ENCODE measurements at regions not wholly inside any gene's neighbourhood (a gene's known extent, or its start where the extent isn't known, plus 50 kb on each side); places are given as distances from the start of the nearest gene placed in this dataset.

DNA sequence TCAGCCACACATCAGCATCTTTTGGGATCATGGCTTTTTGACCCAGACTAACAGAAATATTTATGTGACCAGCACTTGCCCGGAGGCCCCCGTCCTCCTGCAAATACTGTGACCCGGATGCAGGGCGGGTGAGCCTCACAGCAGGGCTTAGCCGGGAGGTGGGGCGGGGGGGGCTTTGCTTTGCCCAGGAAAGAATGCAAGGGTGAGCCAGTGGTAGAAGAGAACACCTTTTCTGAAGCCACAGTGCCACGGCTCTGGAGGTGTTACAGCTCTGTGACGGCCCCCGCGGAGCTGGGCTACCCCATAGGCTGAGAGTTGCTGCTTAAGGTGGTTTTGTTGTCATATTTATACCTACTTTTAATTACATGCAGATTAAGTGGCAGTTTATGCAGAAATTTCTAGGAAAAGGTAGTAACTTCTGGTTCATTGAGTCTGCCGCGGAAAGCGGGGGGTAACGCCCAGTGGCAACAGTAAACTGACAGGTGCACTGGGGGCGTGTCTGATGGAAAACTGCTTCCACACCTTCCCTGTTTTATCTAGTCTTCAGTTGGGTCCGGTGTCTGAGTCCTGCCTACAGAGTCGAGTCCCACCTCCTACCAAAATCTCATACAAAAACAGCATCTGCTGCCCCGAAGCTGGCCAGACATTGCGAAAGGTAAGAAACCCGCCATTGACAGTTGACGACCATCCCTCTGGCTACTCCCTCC, 187.9 kb downstream of the TEX29 start:
- ATAC-seq (ENCODE audit: insufficient read depth, low FRiP score) (no peak), DNase-seq (no peak)

DNA sequence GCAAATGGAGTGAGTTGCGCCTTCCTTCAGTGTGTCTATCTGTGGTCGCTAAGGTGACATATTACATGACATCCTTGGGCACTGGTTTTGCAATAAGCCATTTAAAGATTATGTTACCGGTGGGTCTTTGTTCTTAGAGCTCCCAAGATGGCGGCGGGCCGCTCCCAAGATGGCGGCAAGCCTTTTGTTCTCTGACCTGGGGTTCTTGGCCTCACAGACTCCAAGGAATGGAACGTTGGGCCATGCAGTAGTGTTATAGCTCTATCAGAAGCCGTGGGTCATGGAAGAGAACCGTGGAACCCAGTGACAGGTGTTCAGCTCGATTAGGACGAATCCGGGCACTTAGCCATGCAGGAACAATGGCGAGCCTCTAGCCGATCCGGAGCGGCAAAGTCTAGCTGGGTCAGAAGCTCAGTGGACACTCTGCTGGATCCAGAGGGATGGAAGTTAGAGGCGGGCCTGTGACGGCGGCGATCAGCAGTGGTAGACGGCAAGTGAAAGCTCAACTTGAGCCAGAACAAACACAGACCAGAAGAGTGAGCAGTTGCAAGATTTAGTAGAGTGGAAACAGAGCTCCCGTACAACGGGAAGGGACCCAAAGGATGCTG, 188.6 kb downstream of the TEX29 start:
- H3K9me3 ChIP-seq (ENCODE audit: control insufficient read depth in 4 of 4, insufficient read depth in 3 of 4, low read length in 3 of 4) = peaks cover 0 to 7% (median 0%) of the 10 kb centered on the region in 4 donors
- H3K27me3 ChIP-seq (ENCODE audit: control insufficient read depth in 3 of 3, insufficient read depth in 3 of 3, low read length in 2 of 3) = peaks cover 0 to 18% (median 3%) of the 10 kb centered on the region in 3 donors
- no peak overlapping the region for H3K27ac ChIP-seq (ENCODE audit: low read depth in 1 of 2, low read length in 1 of 2)
- ATAC-seq (ENCODE audit: insufficient read depth, low FRiP score) (no peak), DNase-seq (no peak)
- no peak overlapping the region for H3K4me3 ChIP-seq
- H3K36me3 ChIP-seq (ENCODE audit: control insufficient read depth in 4 of 4, insufficient read depth in 4 of 4, low read length in 4 of 4) = no peaks in the 10 kb centered on the region
- H3K9ac ChIP-seq (ENCODE audit: insufficient read depth in 1 of 2, low read length in 2 of 2) = no peak overlapping the region
- 83 to 92% methylated on average over 24 of the region's 24 CpGs for WGBS, 2 donors
- H3K4me1 ChIP-seq (ENCODE audit: control insufficient read depth in 5 of 5, insufficient read depth in 5 of 5, low read length in 5 of 5) = no peaks in the 10 kb centered on the region
- TF ChIP-seq, protein P1, sequence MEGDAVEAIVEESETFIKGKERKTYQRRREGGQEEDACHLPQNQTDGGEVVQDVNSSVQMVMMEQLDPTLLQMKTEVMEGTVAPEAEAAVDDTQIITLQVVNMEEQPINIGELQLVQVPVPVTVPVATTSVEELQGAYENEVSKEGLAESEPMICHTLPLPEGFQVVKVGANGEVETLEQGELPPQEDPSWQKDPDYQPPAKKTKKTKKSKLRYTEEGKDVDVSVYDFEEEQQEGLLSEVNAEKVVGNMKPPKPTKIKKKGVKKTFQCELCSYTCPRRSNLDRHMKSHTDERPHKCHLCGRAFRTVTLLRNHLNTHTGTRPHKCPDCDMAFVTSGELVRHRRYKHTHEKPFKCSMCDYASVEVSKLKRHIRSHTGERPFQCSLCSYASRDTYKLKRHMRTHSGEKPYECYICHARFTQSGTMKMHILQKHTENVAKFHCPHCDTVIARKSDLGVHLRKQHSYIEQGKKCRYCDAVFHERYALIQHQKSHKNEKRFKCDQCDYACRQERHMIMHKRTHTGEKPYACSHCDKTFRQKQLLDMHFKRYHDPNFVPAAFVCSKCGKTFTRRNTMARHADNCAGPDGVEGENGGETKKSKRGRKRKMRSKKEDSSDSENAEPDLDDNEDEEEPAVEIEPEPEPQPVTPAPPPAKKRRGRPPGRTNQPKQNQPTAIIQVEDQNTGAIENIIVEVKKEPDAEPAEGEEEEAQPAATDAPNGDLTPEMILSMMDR (IDR thresholded peaks at IDR 0.05; ENCODE audit: control extremely low read depth, extremely low read depth) = no peak

More for the DNA sequence above, 187.9 kb downstream of the TEX29 start:
- TF ChIP-seq, protein P1 (IDR thresholded peaks at IDR 0.05; ENCODE audit: control extremely low read depth, extremely low read depth) = no peak
- Histone ChIP-seq H3K27ac (ENCODE audit: low read depth in 1 of 2, low read length in 1 of 2) (no peak overlapping the region), H3K9me3 (ENCODE audit: control insufficient read depth in 4 of 4, insufficient read depth in 3 of 4, low read length in 3 of 4) (peaks cover 0 to 7% (median 0%) of the 10 kb centered on the region in 4 donors), H3K27me3 (ENCODE audit: control insufficient read depth in 3 of 3, insufficient read depth in 3 of 3, low read length in 2 of 3) (peaks cover 0 to 18% (median 3%) of the 10 kb centered on the region in 3 donors), H3K36me3 (ENCODE audit: control insufficient read depth in 4 of 4, insufficient read depth in 4 of 4, low read length in 4 of 4) (no peaks in the 10 kb centered on the region), H3K4me3 (no peak overlapping the region), H3K9ac (ENCODE audit: insufficient read depth in 1 of 2, low read length in 2 of 2) (no peak overlapping the region), H3K4me1 (ENCODE audit: control insufficient read depth in 5 of 5, insufficient read depth in 5 of 5, low read length in 5 of 5) (no peaks in the 10 kb centered on the region)
- WGBS, 2 donors = 82 to 86% methylated on average over 21 of the region's 21 CpGs

DNA sequence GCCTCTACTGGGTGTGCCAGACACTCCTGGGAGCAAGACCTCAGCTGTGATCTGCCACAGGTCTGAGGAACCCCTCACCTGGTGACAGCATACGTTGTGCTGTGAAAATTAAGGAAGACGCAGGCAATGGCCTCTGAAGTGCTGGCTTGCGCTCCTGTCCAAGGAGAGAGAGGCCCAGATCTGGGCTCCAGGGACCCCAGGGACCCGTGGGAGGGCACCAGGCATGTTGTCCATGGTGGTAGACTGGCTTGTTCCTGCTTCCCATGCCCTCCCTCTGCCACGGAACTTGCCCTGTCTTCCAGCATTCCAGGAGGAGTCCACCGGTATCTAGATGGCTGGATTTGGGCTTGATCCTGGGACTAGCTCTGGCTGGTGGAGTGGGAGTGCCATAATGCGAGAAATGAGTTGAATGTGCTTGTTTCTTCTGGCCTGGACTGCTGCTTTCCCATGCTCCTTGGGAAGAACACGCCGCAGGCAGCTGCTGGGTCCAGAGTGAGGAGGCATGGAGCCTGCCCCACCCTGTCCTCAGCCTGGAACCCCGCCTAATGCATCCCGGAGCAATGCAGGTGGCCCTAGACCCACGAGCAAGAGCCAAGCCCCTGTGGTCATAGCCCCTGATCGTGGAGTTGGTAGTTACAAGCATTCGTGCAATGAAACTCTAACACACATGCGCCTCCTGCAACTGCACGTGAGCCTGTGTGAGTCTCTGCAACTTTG, 190.2 kb downstream of the TEX29 start:
- Histone ChIP-seq H3K9me3 (ENCODE audit: control insufficient read depth in 4 of 4, insufficient read depth in 3 of 4, low read length in 3 of 4) (peaks cover 0 to 4% (median 0%) of the 10 kb centered on the region in 4 donors), H3K4me3 (no peak overlapping the region), H3K36me3 (ENCODE audit: control insufficient read depth in 4 of 4, insufficient read depth in 4 of 4, low read length in 4 of 4) (no peaks in the 10 kb centered on the region), H3K4me1 (ENCODE audit: control insufficient read depth in 5 of 5, insufficient read depth in 5 of 5, low read length in 5 of 5) (no peaks in the 10 kb centered on the region), H3K9ac (ENCODE audit: insufficient read depth in 1 of 2, low read length in 2 of 2) (no peak overlapping the region), H3K27me3 (ENCODE audit: control insufficient read depth in 3 of 3, insufficient read depth in 3 of 3, low read length in 2 of 3) (peaks cover 0 to 11% (median 0%) of the 10 kb centered on the region in 3 donors), H3K27ac (ENCODE audit: low read depth in 1 of 2, low read length in 1 of 2) (no peak overlapping the region)
- no peak for ATAC-seq (ENCODE audit: insufficient read depth, low FRiP score)
- DNase-seq = no peak
- WGBS, 2 donors = 83 to 88% methylated on average over 16 of the region's 16 CpGs
- TF ChIP-seq, protein P1 (IDR thresholded peaks at IDR 0.05; ENCODE audit: control extremely low read depth, extremely low read depth) = no peak
